ENCODE measurements at regions not wholly inside any gene's neighbourhood (a gene's known extent, or its start where the extent isn't known, plus 50 kb on each side); places are given as distances from the start of the nearest gene placed in this dataset.

DNA sequence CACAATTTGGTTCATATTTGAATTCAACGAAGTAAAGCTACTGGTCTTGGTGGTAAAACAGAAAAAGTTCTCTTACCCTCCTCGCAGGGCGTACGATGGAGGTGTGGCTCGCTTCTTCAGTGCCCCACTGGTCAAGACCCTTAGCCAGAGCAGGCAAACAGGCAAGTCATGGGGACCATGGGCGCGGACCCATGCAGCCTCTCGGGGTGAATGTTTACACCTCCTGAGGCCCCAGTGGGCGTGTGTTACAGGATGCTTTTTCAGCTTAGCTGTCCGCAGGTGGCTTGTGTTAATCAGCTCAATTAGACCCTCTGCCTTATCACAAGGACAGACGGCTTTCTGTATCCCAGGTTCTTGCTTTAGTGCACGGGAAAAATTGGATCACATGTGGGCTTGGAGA lies 991.8 kb downstream of the GBE1 start:
- FAIRE-seq (no peak), DNase-seq (ENCODE audit: low read depth) (no peak)
- TF ChIP-seq, protein P1, sequence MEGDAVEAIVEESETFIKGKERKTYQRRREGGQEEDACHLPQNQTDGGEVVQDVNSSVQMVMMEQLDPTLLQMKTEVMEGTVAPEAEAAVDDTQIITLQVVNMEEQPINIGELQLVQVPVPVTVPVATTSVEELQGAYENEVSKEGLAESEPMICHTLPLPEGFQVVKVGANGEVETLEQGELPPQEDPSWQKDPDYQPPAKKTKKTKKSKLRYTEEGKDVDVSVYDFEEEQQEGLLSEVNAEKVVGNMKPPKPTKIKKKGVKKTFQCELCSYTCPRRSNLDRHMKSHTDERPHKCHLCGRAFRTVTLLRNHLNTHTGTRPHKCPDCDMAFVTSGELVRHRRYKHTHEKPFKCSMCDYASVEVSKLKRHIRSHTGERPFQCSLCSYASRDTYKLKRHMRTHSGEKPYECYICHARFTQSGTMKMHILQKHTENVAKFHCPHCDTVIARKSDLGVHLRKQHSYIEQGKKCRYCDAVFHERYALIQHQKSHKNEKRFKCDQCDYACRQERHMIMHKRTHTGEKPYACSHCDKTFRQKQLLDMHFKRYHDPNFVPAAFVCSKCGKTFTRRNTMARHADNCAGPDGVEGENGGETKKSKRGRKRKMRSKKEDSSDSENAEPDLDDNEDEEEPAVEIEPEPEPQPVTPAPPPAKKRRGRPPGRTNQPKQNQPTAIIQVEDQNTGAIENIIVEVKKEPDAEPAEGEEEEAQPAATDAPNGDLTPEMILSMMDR (IDR thresholded peaks at IDR 0.05; ENCODE audit: insufficient read depth, low read length, severe bottlenecking) = no peak
- Histone ChIP-seq H3K36me3 (ENCODE audit: control insufficient read depth, insufficient read depth, low read length) (no peaks in the 10 kb centered on the region), H3K4me3 (ENCODE audit: low read depth, low read length) (no peak overlapping the region), H3K27me3 (ENCODE audit: control insufficient read depth, insufficient read depth, low read length) (no peaks in the 10 kb centered on the region)

DNA sequence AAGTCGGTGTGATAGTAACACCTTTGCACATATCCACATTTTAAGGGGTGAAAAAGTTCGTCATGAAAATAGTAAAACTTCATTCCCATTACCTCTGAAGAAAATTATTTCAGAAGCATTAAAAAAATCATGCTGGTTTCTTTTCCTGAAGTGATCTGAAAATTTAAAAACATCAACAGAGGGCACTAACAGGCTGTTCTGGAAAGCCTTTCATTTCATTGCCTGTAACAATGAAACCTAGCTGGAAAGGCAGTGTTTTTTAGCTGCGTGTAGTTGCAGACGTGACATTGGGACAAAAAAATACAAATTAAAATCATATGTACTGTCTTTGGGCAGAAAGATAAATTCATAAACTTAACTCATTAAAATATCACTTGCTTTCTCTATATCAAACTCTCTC lies 993.8 kb downstream of the GBE1 start:
- no peaks in the 10 kb centered on the region for H3K27me3 ChIP-seq (ENCODE audit: control insufficient read depth, insufficient read depth, low read length)
- no peak for FAIRE-seq
- H3K4me3 ChIP-seq (ENCODE audit: low read depth, low read length) = no peak overlapping the region
- TF ChIP-seq, protein P1 (IDR thresholded peaks at IDR 0.05; ENCODE audit: insufficient read depth, low read length, severe bottlenecking) = no peak
- no peaks in the 10 kb centered on the region for H3K36me3 ChIP-seq (ENCODE audit: control insufficient read depth, insufficient read depth, low read length)
- no peak for DNase-seq (ENCODE audit: low read depth)

DNA sequence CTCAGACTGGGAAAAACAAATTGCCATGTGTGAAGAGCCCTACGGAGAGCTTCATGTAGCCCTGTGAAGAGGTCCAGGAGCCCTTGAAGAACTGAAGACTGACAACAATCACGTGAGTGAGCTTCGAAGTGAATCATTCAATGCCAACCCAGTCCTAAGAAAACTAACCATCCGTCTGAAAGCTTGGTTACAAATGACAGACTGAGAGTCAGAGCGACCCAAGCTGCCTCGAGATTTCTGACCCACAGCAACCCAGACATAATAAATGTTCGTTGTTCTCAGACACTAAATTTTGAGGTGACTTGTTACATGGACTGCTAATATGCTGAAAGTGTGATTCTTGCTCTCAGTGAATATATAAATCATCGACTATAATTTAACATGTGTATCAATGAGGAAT lies 987.2 kb upstream of the ROBO1 start:
- Histone ChIP-seq H3K36me3 (ENCODE audit: control insufficient read depth, insufficient read depth, low read length) (no peaks in the 10 kb centered on the region), H3K4me3 (ENCODE audit: low read depth, low read length) (no peak overlapping the region), H3K27me3 (ENCODE audit: control insufficient read depth, insufficient read depth, low read length) (no peaks in the 10 kb centered on the region)
- TF ChIP-seq, protein P1 (IDR thresholded peaks at IDR 0.05; ENCODE audit: insufficient read depth, low read length, severe bottlenecking) = no peak
- FAIRE-seq = no peak
- DNase-seq (ENCODE audit: low read depth) = no peak

DNA sequence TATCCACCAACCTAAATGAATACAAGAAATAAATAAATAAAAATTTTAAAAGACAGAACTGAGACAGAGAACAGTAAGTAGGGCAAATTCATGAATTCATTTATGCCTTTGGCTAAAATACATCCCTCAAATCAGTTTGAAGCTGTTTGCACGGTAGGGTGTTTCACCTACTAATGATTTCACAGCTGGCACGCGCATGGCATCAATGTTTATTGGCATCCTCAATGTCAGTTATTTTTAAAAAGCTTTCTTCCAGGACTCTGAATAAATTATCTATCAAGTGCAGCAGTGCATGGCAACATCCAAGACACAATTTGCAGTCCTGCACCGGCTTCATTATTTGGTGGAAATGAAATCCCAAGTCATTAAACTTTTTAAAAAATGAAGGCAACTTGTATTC lies 985.2 kb upstream of the ROBO1 start:
- FAIRE-seq (no peak), DNase-seq (ENCODE audit: low read depth) (no peak)
- no peak overlapping the region for H3K4me3 ChIP-seq (ENCODE audit: low read depth, low read length)
- TF ChIP-seq, protein P1 (IDR thresholded peaks at IDR 0.05; ENCODE audit: insufficient read depth, low read length, severe bottlenecking) = no peak
- H3K36me3 ChIP-seq (ENCODE audit: control insufficient read depth, insufficient read depth, low read length) = no peaks in the 10 kb centered on the region
- no peaks in the 10 kb centered on the region for H3K27me3 ChIP-seq (ENCODE audit: control insufficient read depth, insufficient read depth, low read length)

DNA sequence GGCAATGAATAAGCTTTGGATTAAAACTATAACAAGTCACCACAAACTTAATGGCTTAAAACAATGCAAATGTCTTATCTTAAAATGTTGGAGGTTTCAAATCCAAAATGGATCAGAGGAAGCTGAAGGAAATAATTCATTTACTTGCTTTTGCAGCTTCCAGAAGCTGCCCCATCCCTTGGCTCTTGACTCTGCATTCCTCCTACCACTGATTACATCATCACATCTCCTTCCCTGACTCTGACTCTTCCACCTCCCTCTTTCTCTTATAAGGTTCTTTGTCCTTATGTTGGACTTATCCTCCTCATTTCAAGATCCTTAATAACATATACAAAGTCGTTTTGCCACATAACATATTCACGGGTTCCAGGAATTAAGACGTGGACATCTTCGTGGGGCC lies 982.8 kb upstream of the ROBO1 start:
- H3K27me3 ChIP-seq (ENCODE audit: control insufficient read depth, insufficient read depth, low read length) = no peaks in the 10 kb centered on the region
- TF ChIP-seq, protein P1 (IDR thresholded peaks at IDR 0.05; ENCODE audit: insufficient read depth, low read length, severe bottlenecking) = no peak
- no peaks in the 10 kb centered on the region for H3K36me3 ChIP-seq (ENCODE audit: control insufficient read depth, insufficient read depth, low read length)
- no peak overlapping the region for H3K4me3 ChIP-seq (ENCODE audit: low read depth, low read length)
- FAIRE-seq = no peak
- DNase-seq (ENCODE audit: low read depth) = no peak

DNA sequence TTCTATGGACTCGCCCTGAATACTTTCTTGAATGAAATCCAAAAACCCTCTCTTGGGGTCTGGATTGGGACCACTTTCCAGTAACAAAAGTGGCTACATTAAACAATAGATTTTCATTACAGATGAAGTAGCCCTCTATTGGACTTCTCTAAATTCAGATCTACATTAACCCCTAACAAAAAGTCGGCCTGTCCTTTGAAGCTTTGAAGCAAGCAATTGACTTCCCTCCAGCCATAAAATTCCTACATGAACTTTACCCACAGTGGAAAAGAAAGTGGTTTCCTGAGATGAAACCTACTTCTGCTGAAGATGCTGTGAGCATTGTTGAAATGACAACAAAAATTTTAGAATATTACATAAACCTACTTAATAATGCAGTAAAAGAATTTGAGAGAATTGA lies 967.1 kb upstream of the ROBO1 start:
- Histone ChIP-seq H3K27me3 (ENCODE audit: control insufficient read depth, insufficient read depth, low read length) (no peaks in the 10 kb centered on the region), H3K4me3 (ENCODE audit: low read depth, low read length) (no peak overlapping the region), H3K36me3 (ENCODE audit: control insufficient read depth, insufficient read depth, low read length) (no peaks in the 10 kb centered on the region)
- TF ChIP-seq, protein P1 (IDR thresholded peaks at IDR 0.05; ENCODE audit: insufficient read depth, low read length, severe bottlenecking) = no peak
- DNase-seq (ENCODE audit: low read depth) (no peak), FAIRE-seq (no peak)

Measured in bronchial epithelial cell (primary cell).